ENCODE measurements at regions not wholly inside any gene's neighbourhood (a gene's known extent, or its start where the extent isn't known, plus 50 kb on each side); places are given as distances from the start of the nearest gene placed in this dataset.
A peak's percentile ranks its signal among the peaks of the same experiment; 100 is the strongest.
"Not testable (repeated sequence)": the region's sequence is repeated elsewhere in the genome, so short reads cannot be mapped to it uniquely, and the experiment has no call there.

- Histone ChIP-seq H3K4me1 (no peaks in the 10 kb centered on the region), H3K9me3 (no peaks in the 10 kb centered on the region), H3K36me3 (no peaks in the 10 kb centered on the region), H3K4me3 (no peak overlapping the region), H3K27me3 (ENCODE audit: low read depth) (no peaks in the 10 kb centered on the region), H3K27ac (no peak overlapping the region)
- no peak for DNase-seq
- intact Hi-C loops (cut with DNase I): no loop called here
- no peak for ATAC-seq
- no peak for TF ChIP-seq CTCF (IDR thresholded peaks at IDR 0.05)
Measured at GRCh38 chr13:88022431-88023208, 351.4 kb downstream of the SLITRK5 start.

GRCh38 chr13:88026241-88026640 lies 355.1 kb downstream of the SLITRK5 start:
- H3K36me3 ChIP-seq: no peaks in the 10 kb centered on the region
- H3K27me3 ChIP-seq (ENCODE audit: low read depth): no peaks in the 10 kb centered on the region
- ATAC-seq (no peak), DNase-seq (no peak)
- no peak overlapping the region for H3K4me3 ChIP-seq
- intact Hi-C loops (cut with DNase I): no loop called here
- no peaks in the 10 kb centered on the region for H3K4me1 ChIP-seq
- H3K9me3 ChIP-seq: no peaks in the 10 kb centered on the region
- TF ChIP-seq CTCF (IDR thresholded peaks at IDR 0.05): no peak
- H3K27ac ChIP-seq: no peak overlapping the region

- Histone ChIP-seq H3K27ac (no peak overlapping the region), H3K4me1 (no peaks in the 10 kb centered on the region), H3K9me3 (no peaks in the 10 kb centered on the region), H3K36me3 (no peaks in the 10 kb centered on the region), H3K4me3 (no peak overlapping the region), H3K27me3 (ENCODE audit: low read depth) (no peaks in the 10 kb centered on the region)
- no peak for ATAC-seq
- intact Hi-C loops (cut with DNase I): no loop called here
- TF ChIP-seq CTCF (IDR thresholded peaks at IDR 0.05): no peak
- DNase-seq: no peak
Measured at GRCh38 chr13:88031980-88032559, 360.9 kb downstream of the SLITRK5 start.

- H3K4me3 ChIP-seq; ATAC-seq; H3K27ac ChIP-seq; intact Hi-C loops (cut with DNase I); H3K4me1 ChIP-seq; H3K27me3 ChIP-seq (ENCODE audit: low read depth); H3K36me3 ChIP-seq; H3K9me3 ChIP-seq; DNase-seq: not testable (repeated sequence)
Measured at GRCh38 chr13:88036205-88036604, 365.0 kb downstream of the SLITRK5 start.

- H3K4me3 ChIP-seq: no peak overlapping the region
- no peak for TF ChIP-seq CTCF (IDR thresholded peaks at IDR 0.05)
- DNase-seq: no peak
- no peaks in the 10 kb centered on the region for H3K27me3 ChIP-seq (ENCODE audit: low read depth)
- no peak for ATAC-seq
- H3K36me3 ChIP-seq: no peaks in the 10 kb centered on the region
- H3K4me1 ChIP-seq: no peaks in the 10 kb centered on the region
- intact Hi-C loops (cut with DNase I): no loop called here
- no peak overlapping the region for H3K27ac ChIP-seq
- H3K9me3 ChIP-seq: no peaks in the 10 kb centered on the region
Measured at GRCh38 chr13:88042489-88042888, 371.3 kb downstream of the SLITRK5 start.

- Histone ChIP-seq H3K4me1 (no peaks in the 10 kb centered on the region), H3K4me3 (no peak overlapping the region), H3K27me3 (ENCODE audit: low read depth) (no peaks in the 10 kb centered on the region), H3K36me3 (no peaks in the 10 kb centered on the region), H3K9me3 (peaks cover 12% of the 10 kb centered on the region), H3K27ac (no peak overlapping the region)
- peak; percentile 46 for DNase-seq
- intact Hi-C loops (cut with DNase I): no loop called here
- no peak for TF ChIP-seq CTCF (IDR thresholded peaks at IDR 0.05)
- peak; percentile 16 to 74 for ATAC-seq
Measured at GRCh38 chr13:88051746-88052482, 380.7 kb downstream of the SLITRK5 start.

Data from lower lobe of right lung (tissue), 2 donors.